AG04450 (cell line): ENCODE measurements at regions not wholly inside any gene's neighbourhood (a gene's known extent, or its start where the extent isn't known, plus 50 kb on each side); places are given as distances from the start of the nearest gene placed in this dataset.

Experiments used
- CTCF ChIA-PET: fragments of 300-600, 350-600 bp; formaldehyde crosslinking; extraction: SDS; loops from one replicate; lab custom pipeline; 2022; ENCODE audit warnings: antibody characterized with exemption, inconsistent platforms; lab: Charles Lee
- POLR2A ChIA-PET: fragments of 350-600 bp; formaldehyde crosslinking; extraction: SDS; loops from one replicate; lab custom pipeline; 2021; ENCODE audit warnings: antibody characterized with exemption, inconsistent platforms; lab: Yijun Ruan, JAX
- DNase-seq: peaks from one replicate; pipeline ENCODE4 v3.0.0-alpha.2; 2011; ENCODE audit warnings: low read depth, low spot score
- H3K27ac ChIP-seq: one replicate; pipeline ENCODE4 v1.5.1; 2012; ENCODE audit warnings: low read depth, low read length, control low read depth
- H3K27me3 ChIP-seq: one replicate; pipeline ENCODE4 v1.6.0; 2012; ENCODE audit warnings: low read length; ENCODE audit not compliant: control insufficient read depth, insufficient read depth
- H3K4me3 ChIP-seq: 2 replicates; pipeline ENCODE4 v1.5.1; 2011; ENCODE audit warnings: mild to moderate bottlenecking, low read depth, low read length, control low read depth
- H3K9me3 ChIP-seq: 2 replicates; pipeline ENCODE4 v1.5.1; 2012; ENCODE audit warnings: low read length; ENCODE audit not compliant: control insufficient read depth, insufficient read depth
- CTCF ChIP-seq: IDR thresholded peaks from 2 replicates; pipeline ENCODE4 v1.5.1; 2011; ENCODE audit warnings: low read depth, low read length, control low read depth, inconsistent platforms

DNA sequence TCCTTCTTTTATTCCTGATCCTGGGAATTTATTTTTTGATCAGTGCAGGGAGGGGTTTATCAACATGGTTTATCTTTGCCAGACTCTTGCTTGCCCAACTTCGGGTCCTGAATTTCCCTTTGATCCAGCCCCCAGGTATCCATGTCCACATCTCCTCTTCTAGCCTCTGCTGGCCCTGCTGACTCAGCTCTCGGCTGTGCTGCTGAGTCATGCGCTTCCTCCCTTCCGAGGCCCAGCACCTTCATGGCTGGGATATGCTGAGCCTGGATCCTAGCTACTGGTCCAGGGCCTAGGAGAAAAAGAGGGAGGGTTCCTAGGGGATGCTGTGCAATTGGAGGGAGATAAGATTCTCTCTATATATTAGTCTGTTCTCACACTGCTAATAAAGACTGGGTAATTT is 380.7 kb upstream of the SHH start:
- DNase-seq = no peak
- Histone ChIP-seq H3K27me3 (no peaks in the 10 kb centered on the region), H3K9me3 (peaks cover 71% of the 10 kb centered on the region), H3K4me3 (no peak overlapping the region), H3K27ac (no peak overlapping the region)
- ChIA-PET CTCF (no interaction called here), POLR2A (no interaction called here)
- no peak for TF ChIP-seq CTCF

- POLR2A ChIA-PET = no interaction called here
- CTCF ChIA-PET = no interaction called here
Measured at GRCh38 chr7:156191090-156191489, 378.8 kb upstream of the SHH start.

DNA sequence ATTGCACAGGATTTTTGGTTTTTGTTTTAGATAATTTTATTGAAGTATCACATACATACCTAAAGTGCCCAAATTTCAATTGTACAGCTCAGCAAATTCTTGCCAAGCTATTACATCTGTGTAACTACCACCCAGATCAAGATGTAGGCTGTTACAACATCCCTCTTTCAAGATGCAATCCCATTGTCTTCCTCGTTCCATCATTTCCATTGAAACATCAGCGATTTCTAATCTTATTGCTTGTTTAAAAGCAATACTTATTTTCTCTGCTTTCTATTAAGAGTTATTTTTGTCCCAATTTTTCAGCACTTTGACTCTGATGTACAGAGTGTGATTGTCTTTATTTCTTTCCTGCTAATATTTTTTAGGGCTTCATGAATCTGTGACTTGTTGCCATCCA is 372.8 kb upstream of the SHH start:
- Histone ChIP-seq H3K4me3 (no peak overlapping the region), H3K9me3 (peaks cover 23% of the 10 kb centered on the region), H3K27ac (no peak overlapping the region), H3K27me3 (no peaks in the 10 kb centered on the region)
- no peak for TF ChIP-seq CTCF
- CTCF ChIA-PET = no interaction called here
- POLR2A ChIA-PET = no interaction called here
- DNase-seq = no peak

More at GRCh38 chr7:156191090-156191489, 378.8 kb upstream of the SHH start:
- no peak for DNase-seq
- Histone ChIP-seq H3K4me3 (no peak overlapping the region), H3K27me3 (no peaks in the 10 kb centered on the region), H3K27ac (no peak overlapping the region), H3K9me3 (peaks cover 64% of the 10 kb centered on the region)
- no peak for TF ChIP-seq CTCF

DNA sequence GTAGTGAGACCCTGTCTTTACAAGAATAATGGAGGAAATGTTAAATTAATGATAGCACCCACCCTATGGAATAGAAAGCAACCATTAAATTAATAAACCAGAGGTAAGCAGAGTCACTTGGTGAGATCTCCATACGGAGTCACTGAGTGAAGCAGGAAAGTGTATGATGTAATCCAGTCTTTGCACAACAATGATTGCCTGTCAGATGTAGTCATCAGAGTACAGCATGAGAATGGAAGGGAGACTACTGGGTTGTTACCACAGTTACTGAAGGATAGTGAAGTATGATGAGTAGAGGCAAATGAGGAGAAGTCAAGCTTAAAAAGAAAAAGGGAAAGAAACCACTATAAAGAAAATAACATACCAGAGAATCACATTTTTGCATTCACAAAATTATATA is 371.9 kb upstream of the SHH start:
- Histone ChIP-seq H3K4me3 (no peak overlapping the region), H3K27me3 (no peaks in the 10 kb centered on the region), H3K27ac (no peak overlapping the region), H3K9me3 (peaks cover 24% of the 10 kb centered on the region)
- DNase-seq = no peak
- ChIA-PET CTCF (no interaction called here), POLR2A (no interaction called here)
- TF ChIP-seq CTCF = no peak

DNA sequence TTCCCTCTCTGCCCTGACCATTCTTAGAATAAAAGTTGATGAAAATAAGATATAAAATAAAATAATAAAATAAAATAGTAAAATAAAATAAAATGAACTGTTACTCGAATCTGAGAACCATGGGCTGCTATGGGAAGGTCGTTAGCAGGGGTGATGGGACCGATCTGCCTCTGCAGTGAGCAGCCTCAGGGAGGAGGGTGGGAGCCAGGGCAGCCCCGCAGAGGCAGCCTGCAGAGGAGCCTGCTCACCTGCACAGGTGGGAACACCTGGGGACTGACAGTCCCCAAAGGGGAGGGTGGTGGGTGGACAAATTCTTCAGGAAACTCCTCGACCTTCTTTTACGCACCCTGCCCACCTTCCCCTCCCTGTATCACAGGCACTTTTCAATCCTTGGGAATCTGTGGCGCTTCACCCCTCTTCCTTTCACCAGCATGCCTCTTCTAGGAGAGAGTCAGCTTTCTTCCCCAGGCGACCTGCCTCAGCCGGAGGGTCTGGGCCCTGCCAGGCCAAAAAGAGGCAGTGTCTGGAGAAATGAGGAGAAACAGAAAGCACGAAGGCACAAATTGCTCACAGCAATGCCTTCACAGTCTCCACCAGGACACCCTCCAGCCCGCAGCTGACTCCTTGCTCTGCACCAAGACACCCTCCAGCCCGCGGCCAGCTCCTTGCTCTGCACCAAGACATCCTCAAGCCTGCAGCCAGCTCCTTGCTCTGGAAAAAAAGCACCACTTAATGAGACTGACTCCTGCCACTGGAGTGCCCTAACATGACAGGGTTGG is 368.4 kb upstream of the SHH start:
- H3K27ac ChIP-seq = no peak overlapping the region
- H3K9me3 ChIP-seq = peaks cover 46% of the 10 kb centered on the region
- no peak for DNase-seq
- CTCF ChIA-PET = no interaction called here
- no peaks in the 10 kb centered on the region for H3K27me3 ChIP-seq
- POLR2A ChIA-PET = no interaction called here
- no peak for TF ChIP-seq CTCF
- no peak overlapping the region for H3K4me3 ChIP-seq
